Forelimb muscle (tissue), 1 donor: ENCODE measurements at regions not wholly inside any gene's neighbourhood (a gene's known extent, or its start where the extent isn't known, plus 50 kb on each side); places are given as distances from the start of the nearest gene placed in this dataset.

Experiments used
- DNase-seq: peaks from one replicate; pipeline ENCODE4 v3.0.0-alpha.2; 2013; ENCODE audit warnings: low read depth

DNA sequence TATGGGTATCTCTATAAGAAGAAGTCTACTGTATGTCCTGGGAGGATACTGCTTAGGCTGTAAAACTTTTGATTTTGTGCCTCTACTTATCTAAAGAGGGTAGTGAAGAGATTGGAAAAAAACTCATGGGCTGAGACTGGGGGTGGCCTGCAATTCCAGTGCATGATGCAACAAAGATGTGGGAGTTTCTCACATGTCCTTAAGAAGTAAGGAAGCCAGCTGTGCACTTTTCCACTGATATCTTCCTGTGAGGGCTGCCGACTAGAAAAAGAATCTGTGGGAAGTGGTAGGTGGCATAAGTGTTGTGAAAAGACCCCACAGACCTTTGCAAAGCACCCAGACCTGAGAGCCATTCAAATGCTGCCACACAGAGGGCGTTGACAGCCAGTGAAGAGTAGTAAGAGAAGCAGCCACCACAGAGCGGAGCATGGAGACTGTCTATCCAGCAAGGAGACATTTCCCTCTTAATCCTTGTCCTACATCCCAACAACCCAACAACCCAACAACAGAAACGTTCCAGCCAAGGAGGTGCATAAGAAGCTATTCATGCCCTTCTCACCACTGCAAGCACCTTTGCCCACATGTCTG lies 65.1 kb downstream of the PFDN4 start:
- no peak for DNase-seq

DNA sequence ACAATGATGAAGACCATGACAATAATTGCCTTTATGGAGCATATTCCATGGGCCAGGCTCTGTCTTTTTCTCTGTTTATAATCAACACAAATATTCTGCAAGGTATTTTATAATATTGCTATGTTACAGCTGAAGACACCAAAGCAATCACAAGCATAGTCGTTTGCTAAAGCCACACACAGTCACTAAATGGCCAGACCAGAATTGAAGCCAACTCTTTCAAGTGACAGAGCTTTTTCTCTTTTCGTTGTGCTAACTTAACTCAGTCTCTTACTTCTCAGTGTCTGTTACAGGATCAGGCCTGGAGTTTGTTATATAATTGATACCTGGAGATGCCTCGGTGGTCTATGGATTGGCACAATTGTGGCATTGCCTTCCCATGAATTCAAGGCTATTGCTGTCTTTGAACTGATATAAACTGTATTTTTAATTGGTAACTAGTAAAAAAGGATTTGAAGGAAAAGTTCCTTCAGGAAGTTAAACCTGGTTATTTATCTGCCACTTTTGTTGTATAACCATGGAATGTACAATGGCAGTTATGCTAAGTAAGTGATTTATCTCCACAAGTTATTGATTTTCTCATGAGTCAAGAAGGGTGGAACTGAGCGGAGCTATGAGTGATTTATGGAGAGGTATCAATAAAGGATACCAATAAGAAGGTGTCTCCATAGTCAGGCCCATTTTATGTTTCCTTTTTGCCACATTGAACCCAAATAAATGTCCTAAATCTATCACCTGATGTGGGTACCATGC lies 67.6 kb downstream of the PFDN4 start:
- no peak for DNase-seq

DNA sequence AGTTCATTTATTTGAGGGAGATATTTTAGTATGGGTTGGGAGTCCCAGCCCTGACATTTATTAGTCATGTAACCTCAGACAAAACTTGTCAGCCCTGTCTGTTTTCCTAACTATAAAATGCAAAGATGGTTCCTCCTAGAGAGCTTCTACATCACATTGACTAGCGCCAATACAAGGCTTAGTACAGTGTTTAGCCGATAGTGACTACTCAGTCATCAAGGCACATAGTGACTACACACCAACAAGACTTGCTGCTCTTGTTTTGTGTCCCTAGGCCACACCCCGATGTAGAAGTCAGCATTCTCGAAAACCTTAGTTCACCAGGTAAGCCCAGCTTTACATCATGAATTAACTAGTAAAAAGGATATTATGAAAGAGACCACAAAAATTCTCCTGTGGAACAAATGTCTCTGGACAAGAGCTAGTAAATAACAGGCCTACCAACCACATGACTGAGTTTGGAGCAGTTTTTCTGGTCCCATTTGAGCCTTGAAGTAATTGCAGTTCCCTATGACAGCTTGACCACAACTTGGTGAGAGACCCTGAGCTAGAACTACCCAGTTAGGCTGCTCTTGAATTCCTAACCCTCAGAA lies 68.8 kb downstream of the PFDN4 start:
- no peak for DNase-seq

DNA sequence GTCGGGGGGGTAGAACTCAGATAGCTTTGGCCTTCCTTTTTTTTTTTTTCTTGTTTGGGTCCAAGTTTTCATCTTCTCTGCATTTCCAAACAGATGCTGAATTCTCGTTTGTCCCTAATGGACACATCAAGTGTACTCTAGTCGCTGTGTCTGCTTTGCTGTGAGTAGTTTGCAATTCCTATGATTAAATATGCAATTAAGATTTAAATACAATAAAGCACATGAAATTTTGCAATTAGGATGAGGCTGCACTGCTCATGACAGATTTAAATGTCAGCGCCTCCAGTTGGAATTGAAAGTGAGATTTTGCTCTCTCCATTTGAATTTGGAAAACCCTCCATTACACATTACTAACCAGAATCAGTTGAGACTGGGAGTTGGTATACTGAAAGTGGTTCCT lies 70.4 kb downstream of the PFDN4 start:
- DNase-seq: no peak

DNA sequence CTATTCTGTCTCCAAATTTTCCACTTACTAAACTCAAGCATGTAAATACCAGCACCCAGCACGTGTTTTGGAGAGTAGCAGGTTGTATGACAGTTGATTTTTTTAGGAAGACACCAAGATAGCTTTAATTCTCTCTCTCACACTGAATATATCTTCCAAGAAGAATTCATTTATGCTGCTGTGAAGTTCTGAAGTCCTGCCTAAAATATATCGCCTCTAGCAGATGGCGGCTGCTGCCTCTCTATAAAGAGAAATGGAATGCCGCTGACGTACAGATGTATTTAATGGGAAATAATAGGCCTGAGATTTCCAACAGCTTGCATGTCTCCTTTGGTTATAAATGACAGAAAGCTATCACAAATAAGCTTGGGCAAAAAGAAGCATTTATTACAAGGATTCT lies 74.7 kb downstream of the PFDN4 start:
- no peak for DNase-seq

DNA sequence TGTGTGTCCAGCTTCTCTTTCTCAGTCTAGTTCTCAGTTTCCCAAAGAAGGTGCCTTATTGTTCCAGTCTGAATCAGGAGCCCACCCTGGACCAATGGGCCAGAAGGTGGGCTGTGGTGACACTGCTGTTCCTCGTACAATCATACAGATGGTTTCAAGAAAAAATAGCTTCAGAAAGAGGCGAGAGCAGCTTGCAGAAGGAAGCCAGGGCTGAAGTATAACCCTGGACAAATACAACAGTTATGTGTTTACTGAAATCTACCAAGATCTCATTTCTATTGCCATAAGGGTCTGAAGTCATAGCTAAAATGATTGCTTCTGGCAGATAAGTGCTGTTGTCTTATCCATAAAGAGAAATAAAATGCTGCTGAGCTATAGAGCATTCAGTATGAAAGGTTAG lies 75.4 kb downstream of the PFDN4 start:
- no peak for DNase-seq

DNA sequence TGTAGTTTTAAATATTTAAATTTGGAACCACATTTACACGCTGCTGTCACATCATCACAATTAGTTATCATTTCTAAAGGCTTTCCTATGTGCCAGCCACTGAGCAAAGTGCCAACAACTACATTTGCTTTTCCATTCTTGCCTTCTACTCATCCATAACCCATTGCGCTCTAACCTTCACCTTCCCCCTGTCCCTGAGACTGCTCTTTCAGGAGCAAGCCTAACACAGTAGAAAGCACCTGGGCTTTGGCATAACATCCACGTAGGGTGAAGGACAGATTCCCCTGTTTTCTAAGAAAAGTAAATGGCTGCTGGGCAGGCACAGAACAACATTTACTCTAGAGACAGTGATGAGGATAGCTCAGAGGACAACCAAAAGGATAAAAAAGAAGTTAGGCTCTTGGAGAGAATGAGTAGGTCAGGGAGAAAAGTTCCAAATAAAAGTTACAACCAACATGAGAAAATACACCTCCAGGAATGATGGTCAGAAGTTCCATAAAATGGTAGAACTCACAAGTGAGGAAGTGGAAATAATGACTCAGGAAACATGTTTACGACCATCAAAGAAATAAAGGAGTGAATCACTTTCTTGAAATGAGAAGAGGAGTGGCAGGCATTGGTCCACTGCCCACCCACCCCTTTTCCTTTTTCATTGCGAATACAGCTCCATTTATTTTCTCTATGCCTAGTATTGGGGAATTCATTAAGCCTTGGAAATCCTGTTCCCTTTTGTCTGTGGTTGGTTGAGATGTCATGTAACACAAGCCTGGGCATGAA lies 77.2 kb downstream of the PFDN4 start:
- DNase-seq: no peak

DNA sequence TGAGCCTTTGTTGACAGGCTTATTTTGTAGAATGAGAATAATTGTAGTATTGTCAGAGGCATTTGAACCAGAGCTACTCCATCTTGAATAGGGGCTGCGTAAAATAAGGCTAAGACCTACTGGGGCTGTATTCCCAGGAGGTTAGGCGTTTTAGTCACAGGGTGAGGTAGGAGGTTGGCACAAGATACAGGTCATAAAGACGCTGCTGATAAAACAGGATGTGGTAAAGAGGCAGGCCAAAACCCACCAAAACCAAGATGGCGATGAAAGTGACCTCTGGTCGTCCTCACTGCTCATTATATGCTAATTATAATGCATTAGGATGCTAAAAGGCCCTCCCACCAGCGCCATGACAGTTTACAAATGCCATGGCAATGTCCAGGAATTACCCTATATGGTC lies 82.7 kb downstream of the PFDN4 start:
- no peak for DNase-seq

DNA sequence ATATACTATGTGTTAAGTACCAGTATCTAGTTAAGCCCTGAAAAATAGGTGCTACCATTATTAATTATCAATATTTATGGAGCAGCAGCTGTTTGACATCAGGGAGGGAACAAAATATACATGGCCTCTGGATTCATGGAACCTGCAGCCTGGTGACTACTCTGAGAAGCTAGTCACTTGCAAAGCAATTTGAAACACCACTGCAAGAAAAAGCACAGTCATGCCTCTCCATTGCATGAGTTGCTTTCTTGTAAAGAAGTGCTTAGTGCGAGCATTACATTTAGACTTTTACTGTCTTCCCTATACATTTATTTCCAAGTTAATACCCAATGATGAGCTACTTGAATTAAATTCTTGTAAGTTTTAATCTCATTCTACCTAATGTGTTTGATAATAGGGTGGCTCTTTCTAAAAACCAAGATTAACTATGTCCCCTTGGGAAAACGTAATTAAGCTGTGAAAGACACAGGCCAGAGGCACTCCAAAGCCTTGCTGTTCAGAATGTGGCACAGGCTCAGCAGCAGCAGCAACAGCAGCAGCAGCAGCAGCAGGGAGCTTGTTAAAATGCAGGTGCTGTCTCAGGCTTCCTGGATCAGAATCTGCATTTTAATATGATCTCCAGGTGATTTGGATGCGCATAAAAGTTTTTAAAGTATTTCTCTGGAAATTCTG lies 83.6 kb downstream of the PFDN4 start:
- DNase-seq: no peak

DNA sequence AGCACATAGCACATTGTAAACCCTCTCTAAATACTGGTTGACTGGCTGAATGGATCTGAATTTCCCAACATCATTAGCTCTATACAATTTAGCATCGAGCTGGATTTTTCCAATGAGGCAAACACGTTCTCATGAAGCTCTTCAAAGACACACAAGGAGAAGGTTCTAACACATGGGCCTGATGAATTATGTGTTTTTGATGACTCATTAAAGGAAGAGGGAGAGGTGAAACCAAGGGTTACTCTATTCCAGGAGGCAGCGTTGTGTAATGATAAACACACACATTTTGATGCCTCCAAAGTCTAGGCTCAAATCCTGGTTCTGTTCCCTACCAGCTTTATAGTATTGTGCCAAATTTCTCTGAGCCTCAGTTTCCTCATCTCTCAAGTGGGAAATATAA lies 84.3 kb downstream of the PFDN4 start:
- no peak for DNase-seq

DNA sequence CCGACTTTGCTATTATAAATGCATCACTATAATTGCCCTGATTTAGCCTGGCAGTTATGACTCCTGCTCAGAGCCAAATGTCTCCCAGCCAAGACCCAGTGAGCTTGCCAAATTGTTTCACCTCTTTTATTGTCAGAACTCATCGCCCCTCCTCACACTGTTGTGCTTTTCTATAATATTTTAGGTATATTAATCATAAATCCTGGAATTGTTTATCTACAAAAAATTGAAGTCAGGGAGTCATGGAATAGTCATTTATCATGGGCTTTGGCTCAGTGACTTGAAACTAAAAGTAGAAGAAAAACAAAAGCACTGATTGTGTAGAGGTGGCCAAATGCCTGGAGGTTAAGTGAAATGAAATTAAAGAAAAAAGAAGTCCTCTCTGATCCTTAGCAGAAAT lies 85.6 kb downstream of the PFDN4 start:
- DNase-seq: no peak

DNA sequence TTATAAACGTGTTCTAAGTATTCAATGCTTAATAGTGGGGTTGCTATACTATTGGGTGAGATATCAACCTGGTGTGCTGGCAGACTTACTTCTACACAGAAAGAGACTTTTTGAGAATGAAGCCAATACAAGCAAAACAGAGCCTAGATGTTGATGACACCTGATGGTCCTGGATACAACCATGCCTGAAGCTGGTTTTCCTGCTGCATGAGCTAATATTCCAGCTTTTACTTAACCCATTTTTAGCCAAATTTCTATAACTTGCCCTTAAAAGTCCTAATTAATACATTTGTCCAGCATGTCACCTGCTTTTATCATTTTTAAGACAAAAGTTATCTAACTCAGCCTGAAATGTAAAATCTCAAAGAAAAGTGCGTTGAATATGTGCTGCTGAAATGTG lies 86.2 kb downstream of the PFDN4 start:
- DNase-seq: no peak

DNA sequence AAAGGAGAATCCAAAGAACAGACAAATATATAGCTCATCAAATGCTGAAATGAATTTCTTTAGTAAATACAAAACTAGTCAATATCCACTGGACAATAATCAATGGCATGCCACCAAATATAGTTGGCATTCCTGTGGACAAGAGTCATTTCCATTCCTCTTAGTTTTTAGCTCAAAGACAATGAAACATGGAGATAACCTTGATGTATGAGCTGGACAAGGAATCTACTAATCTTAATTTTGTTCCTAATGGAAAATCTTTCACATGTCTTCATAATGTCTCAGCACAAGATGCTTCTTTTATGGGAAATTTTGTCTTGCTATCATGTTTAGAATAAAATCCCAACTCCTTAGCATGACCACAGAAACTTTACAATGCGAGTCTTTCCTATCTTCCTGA lies 87.8 kb downstream of the PFDN4 start:
- no peak for DNase-seq

DNA sequence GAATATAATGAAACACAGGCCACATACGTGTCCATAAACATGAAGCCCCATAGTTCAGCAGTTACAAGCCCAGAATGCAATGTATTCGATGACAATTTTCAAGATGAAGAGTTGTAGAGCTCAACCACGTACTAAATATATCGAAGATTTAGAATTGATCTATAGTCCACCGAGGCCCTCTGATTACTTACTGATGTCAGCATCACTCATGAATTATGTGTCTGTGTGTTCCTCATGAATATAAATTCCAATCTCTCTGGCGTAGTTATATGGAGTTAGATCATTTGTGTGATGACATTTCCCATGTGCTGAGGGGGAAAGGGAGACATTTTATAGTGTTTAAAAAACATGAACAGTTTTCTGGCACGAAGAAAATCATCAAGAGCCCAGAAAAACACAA lies 97.5 kb downstream of the PFDN4 start:
- peak; percentile 51 for DNase-seq

DNA sequence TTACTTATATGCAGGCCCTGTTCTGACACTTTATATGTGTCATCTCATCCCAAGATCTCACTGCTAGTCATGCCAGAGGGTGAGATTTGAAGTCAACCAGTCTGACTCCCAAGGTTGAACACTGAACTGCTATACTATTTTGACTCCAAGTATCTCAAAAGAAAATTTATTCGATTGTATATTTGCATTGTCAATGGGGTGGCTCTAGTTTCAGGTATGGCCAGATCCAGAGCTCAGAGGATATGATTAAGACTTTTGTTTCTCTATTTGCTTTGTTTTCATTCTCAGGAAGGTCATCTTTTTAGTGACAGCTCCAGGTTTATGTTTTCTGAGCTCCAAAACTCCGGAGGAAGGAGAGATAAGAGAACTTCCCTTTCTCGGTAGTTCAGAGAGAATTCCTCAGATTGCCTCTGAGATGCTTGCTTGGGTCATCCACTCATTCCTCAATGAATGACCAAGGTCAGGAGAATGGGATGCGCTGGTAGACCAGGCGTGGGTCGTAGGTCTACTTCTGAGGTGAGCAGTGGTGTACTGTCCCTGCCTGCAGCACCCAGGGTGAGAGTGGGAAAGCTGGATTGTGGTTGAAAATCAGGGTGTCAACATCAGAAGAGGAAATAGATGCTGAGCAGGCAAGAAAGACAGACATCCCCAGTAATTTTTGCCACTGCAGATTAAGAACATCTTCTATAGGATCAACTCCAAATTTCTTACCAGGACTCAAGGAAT lies 99.3 kb downstream of the PFDN4 start:
- DNase-seq: no peak

DNA sequence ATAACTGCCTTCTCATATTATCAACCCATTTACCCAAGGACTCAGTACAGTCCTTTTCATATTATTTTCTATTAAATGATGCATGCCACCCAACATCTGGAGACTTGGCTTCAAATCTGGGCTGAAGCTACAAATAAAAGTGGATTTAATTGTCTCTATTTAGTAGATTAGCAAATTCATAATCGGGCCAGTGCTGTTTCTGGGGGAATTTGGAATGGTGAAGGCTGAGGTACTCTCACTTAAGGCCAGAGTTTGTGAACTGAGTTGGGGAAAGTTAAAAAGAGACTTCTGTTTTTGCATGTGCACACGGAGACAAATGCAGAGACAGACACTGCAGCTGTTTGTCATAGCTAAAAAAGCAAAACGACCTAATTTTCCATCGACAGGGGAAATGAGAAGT lies 100.9 kb downstream of the PFDN4 start:
- DNase-seq: no peak

DNA sequence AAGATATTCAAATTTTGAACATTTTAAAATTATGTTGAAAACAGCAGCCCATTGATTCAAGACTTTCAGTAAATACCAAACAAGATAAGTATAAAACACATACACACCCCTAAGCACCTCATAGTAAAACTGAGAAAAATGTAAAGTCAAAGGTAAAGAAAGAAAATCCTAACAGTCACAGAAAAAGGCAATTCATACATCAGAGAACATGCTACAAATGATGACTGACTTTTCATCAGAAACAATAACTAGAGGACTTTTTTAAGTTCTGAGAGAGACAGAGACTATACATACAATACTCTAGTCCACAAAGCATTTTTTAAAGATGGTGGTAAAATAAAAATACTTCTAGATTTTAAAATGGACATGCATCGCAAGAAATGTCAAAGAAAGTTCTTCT lies 111.0 kb downstream of the PFDN4 start:
- DNase-seq: no peak

DNA sequence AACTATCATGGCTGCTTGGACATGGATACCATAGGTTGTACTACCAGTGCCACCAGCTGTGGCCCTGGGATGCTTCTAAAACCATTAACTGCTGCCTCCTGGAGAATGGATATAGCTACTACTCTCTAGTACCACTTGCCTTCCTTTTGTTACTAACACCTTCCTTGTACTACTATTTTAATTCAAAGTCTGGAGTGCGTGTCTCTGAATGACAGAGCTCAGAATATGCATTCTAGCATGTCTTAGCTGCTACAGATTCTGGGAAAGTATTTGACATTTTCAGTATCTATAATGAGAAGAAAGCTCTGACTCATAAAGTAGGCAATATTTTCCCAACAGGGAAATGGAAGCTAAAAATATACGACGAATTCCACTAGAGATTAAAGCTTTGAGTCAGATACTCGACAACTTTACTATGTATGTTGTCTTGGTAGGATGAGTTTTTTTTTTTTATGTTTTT lies 112.3 kb downstream of the PFDN4 start:
- DNase-seq: no peak

DNA sequence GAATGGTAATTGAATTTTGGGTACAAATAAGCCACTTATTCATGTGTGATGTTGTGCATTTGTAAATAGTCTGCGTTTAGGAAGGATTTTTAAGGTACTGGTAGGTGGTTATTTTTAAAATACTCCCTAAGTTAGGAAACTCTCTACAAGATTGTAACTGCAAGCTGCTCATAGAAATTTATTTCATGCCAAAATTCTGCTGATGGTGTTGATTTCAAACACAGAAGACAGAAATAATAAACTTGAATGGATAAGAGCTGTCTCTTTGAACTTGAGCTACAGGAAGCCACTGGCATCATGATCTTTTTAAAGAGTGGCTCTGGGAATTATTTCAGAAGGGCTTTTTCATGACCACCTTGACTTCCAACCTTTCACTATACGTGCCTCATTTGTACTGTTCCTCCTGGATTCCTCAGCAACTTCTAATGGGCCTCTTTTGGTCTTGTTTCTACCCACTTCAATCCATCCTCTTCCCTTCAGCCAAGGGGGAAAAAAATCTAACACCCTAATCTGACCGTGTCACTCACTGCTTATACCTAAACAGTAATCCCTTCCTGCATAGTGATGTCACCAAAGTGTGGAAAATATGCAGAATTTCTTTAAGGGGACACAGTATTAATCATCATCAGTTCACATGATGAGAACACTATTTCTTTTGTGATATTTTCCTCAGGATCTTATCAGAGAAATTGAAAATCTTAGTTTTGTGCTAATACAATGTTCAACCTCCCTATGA lies 113.6 kb downstream of the PFDN4 start:
- no peak for DNase-seq

DNA sequence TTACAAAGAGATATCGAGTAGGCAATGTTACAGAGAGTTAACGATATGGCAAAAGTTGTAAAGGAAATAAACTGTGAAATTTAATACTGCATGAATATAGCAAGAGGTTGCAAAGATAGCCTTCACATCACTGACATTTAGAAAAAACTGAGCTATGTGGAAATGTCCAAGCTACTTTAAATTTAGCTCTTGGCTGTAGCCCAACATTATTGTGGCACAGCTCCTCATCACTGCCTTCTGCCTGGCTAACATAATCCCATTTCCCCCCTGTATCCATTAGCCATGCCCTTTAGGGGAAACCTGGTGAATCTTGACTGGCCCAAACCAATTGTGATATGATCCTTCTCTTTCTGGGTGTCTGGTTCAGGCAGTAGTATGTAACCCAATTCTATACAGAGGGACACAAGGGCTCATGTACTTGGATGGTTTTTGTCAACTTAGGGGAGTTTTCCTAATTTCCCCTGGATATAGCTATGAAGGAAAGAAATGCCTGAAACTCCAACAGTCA lies 115.4 kb downstream of the PFDN4 start:
- DNase-seq: no peak
